NCI-H2196 (cell line): ENCODE measurements at regions not wholly inside any gene's neighbourhood (a gene's known extent, or its start where the extent isn't known, plus 50 kb on each side); places are given as distances from the start of the nearest gene placed in this dataset.

Source experiments
- DNase-seq: peaks from one replicate; lab custom pipeline; 2025; ENCODE audit not compliant: unreplicated experiment; lab: John Stamatoyannopoulos, UW

GRCh38 chr1:198861636-198862035, 222.8 kb downstream of the PTPRC start:
- no peak for DNase-seq

GRCh38 chr1:198864695-198865094, 225.9 kb downstream of the PTPRC start:
- no peak for DNase-seq

GRCh38 chr1:198865319-198865718, 226.5 kb downstream of the PTPRC start:
- no peak for DNase-seq

- no peak for DNase-seq
Measured at GRCh38 chr1:198867182-198867581, 228.3 kb downstream of the PTPRC start.

GRCh38 chr1:198873696-198874230, 234.9 kb downstream of the PTPRC start:
- DNase-seq, result no peak

- no peak for DNase-seq
Measured at GRCh38 chr1:198876371-198876871, 237.6 kb downstream of the PTPRC start.

- DNase-seq, result no peak
Measured at GRCh38 chr1:198878566-198878965, 239.7 kb downstream of the PTPRC start.

GRCh38 chr1:198879711-198880306, 241.0 kb downstream of the PTPRC start:
- DNase-seq, result no peak

- DNase-seq, result no peak
Measured at GRCh38 chr1:198880397-198880796, 241.6 kb downstream of the PTPRC start.

GRCh38 chr1:198880818-198881597, 242.2 kb downstream of the PTPRC start:
- no peak for DNase-seq

GRCh38 chr1:198883184-198883583, 244.3 kb downstream of the PTPRC start:
- DNase-seq, result no peak

- no peak for DNase-seq
Measured at GRCh38 chr1:198887866-198888265, 249.0 kb downstream of the PTPRC start.

- DNase-seq, result no peak
Measured at GRCh38 chr1:198888379-198888943, 249.6 kb downstream of the PTPRC start.

- DNase-seq, result no peak
Measured at GRCh38 chr1:198889101-198889500, 250.3 kb downstream of the PTPRC start.

GRCh38 chr1:198889749-198890148, 250.9 kb downstream of the PTPRC start:
- DNase-seq, result no peak

GRCh38 chr1:198890214-198890930, 251.5 kb downstream of the PTPRC start:
- DNase-seq, result no peak

- no peak for DNase-seq
Measured at GRCh38 chr1:198892065-198892464, 253.2 kb downstream of the PTPRC start.

- no peak for DNase-seq
Measured at GRCh38 chr1:198893141-198893540, 254.3 kb downstream of the PTPRC start.

GRCh38 chr1:198893763-198894444, 255.1 kb downstream of the PTPRC start:
- no peak for DNase-seq

GRCh38 chr1:198901266-198901665, 262.4 kb downstream of the PTPRC start:
- no peak for DNase-seq

- no peak for DNase-seq
Measured at GRCh38 chr1:198902655-198903054, 263.8 kb downstream of the PTPRC start.
